NCI-H524 treated with DMSO at 0.1 percent for 48 hours (cell line): ENCODE measurements at regions not wholly inside any gene's neighbourhood (a gene's known extent, or its start where the extent isn't known, plus 50 kb on each side); places are given as distances from the start of the nearest gene placed in this dataset.
A peak's percentile ranks its signal among the peaks of the same experiment; 100 is the strongest.
"Not testable (repeated sequence)": the region's sequence is repeated elsewhere in the genome, so short reads cannot be mapped to it uniquely, and the experiment has no call there.

Source experiments
- DNase-seq: peaks from one replicate; lab custom pipeline; 2025; lab: John Stamatoyannopoulos, UW

GRCh38 chr13:95388420-95389079 is 87.3 kb upstream of the ABCC4 start:
- DNase-seq, result no peak

DNA sequence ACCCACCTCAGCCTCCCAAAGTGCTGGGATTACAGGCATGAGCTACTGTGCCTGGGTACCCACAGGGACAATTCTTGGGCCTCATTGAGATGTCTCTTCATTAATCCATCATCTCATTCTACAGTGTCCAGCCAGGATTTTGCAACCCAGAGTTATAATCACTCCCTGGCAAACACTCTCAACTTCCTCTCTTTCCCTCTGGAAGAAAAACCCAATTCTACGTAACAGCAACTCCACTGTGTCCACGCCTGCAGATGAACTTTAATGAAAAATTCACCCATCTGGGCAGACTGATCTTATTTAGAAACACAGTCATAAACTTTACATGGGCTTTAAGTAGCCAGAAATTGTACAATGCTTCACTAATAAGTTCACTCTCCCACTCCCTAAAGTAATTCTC is 90.1 kb upstream of the ABCC4 start:
- DNase-seq, result no peak

GRCh38 chr13:95391785-95392184 is 90.5 kb upstream of the ABCC4 start:
- no peak for DNase-seq

- DNase-seq, result no peak
Observed at GRCh38 chr13:95392597-95392996, 91.3 kb upstream of the ABCC4 start.

- peak; percentile 63 for DNase-seq
Observed at GRCh38 chr13:95403349-95404140, 102.3 kb upstream of the ABCC4 start.

DNA sequence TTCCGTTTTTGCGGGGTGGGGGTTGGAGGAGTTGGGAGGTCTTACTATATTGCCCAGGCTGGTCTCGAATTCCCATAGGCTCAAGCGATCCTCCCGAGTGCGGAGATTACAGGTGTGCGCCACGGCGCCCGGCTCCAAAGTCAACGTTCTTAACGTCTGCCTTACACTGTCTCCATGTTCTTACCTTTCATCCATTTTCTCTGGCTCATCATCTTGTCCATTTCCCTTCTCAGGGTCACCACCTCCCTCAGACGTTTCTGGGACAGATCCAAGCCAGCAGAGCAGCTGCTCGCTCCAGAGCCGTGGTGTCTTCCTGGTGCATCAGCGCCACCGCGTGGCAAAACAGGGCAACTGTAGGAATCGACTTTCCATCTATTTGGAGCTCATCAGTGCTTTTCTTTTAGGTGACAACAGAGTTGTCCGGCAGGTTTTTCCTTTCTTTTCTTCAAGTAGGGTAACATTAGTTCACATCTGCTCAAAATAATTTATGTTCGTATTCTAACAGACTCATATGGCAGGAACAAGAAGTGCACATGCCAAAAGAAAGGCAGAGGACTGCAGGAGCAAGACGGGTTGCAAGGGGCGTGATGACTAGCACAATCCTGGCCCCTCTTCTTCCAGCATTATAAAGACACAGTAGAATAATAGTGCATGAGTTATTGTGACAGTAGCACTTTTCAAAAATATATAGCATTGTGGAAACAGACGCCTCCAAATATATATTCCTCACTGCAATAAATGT is 103.1 kb upstream of the ABCC4 start:
- DNase-seq, result peak; percentile 63

- no peak for DNase-seq
Observed at GRCh38 chr13:95406176-95406575, 104.9 kb upstream of the ABCC4 start.

- DNase-seq, result no peak
Observed at GRCh38 chr13:95411428-95412040, 110.3 kb upstream of the ABCC4 start.

GRCh38 chr13:95418946-95419345 is 117.7 kb upstream of the ABCC4 start:
- no peak for DNase-seq

GRCh38 chr13:95420501-95420900 is 119.2 kb upstream of the ABCC4 start:
- no peak for DNase-seq

DNA sequence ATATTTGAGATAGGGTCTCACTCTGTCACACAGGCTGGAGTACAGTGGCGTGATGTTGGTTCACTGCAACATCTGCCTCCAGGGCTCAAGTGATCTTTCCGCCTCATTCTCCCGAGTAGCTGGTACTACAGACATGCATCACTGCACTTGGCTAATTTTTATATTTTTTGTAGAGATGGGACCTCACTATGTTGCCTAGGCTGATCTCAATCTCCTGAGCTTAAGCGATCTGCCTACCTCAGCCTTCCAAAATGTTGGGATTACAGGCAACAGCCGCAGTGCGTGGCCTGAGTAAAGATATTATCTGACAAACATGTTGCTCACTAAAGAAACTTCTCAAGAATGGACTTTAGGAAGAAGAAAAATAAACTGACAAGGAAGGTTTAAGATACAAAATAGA is 125.4 kb upstream of the ABCC4 start:
- no peak for DNase-seq

- not testable (repeated sequence) for DNase-seq
Observed at GRCh38 chr13:95430525-95430924, 122.0 kb upstream of the CLDN10 start.

- DNase-seq, result no peak
Observed at GRCh38 chr13:95432141-95432540, 120.4 kb upstream of the CLDN10 start.

DNA sequence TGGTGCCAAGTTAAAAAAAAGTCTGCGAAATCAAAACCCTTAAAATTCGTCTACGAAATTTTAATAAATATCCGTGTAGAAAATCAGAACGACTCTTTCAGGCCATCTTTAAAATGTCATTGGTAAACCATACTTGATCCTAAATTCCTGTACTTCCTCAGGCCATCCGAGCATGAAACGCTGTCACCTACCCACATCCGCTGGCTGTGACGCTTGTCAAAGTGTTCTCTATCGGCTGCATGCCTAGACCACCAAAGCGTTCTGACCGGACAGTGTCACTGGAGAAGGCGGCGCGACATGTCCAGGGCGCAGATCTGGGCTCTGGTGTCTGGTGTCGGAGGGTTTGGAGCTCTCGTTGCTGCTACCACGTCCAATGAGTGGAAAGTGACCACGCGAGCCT is 119.0 kb upstream of the CLDN10 start:
- DNase-seq, result no peak

DNA sequence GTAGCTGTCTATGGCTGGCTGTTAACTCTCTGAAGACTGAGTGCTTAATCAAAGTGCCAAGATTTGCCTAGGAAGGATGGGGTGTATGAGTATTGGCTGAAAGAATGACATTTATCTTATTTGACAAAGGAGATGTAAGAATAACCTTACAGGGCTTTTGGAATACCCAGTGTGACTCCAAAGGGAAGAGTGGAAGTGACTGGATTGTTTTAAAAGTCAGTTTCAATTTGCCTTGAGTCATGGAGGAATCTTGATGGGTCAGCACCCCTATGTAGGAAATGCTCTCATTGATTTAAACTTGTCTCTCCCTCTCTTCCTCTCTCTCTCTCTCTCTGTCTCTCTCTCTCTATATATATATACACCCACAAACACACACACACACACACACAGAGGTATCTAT is 118.4 kb upstream of the CLDN10 start:
- no peak for DNase-seq

DNA sequence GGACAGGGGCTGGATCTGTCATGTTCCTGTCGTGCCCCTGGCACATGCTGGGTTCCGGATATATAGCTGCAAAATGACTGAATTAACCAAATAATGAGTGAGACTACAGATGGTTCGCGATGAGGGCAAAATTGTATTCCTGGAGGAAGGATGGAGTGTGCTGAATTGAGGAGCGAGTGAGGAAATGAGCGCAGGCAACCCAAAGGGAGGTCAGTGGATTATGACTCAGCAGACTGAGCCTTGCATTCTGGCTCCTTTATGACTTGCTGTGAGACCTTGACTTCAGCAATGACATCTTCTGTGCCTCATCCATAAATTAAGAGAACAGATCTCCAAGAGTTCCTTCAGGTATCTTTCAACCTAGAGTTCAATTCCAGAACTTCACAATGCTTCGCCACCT is 115.0 kb upstream of the CLDN10 start:
- no peak for DNase-seq

- no peak for DNase-seq
Observed at GRCh38 chr13:95438297-95438696, 114.2 kb upstream of the CLDN10 start.

- no peak for DNase-seq
Observed at GRCh38 chr13:95440441-95441088, 112.0 kb upstream of the CLDN10 start.

DNA sequence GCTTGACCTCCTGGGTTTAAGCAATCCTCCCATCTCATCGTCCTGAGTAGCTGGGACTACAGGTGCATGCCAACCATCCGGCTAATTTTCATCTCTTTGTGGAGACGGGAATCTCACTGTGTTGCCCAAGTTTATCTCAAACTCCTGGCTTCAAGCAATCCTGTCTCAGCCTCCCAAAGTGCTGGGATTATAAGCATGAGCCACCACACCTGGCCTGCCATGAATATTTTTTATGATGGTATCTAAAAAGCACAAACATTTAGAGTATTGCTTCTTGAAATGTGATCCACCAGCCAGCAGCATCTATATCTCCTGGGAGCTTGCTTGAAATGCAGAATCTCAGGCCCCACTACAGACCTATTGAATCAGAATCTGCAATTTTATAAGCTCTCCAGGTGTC is 111.2 kb upstream of the CLDN10 start:
- no peak for DNase-seq

DNA sequence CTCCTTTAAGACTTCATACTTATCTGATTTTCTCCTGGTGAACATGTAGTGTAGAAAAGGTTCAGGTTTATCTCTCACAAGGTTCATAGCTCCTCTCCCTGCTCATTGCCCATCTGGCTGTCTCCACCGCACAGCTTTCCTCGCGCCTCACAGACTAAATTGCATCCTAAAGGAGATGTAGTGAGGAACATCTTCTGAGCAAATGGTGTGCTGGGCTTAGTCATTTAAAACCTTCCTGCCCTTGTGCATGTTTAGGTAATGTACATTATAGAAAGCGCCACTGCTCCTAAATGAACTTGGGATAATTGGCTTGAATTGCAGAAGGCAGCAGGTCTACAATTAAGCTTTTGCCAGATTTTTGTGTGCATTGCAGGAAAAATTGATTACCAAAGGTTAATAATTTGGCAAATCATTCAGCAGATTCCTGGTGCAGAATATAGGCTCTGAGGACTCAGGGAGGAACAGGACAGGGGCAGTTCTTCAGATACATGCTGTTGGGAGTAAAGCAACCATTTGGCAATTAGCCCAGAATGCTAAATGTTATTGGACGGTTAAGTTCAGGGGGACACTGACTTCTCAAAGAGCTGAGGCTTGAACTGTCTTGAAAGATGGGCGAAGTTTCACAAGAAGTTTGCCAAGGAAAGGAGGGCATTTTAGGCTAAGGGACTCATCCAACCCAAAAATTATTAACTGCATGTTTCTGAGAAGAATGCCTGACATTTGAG is 108.4 kb upstream of the CLDN10 start:
- DNase-seq, result no peak

DNA sequence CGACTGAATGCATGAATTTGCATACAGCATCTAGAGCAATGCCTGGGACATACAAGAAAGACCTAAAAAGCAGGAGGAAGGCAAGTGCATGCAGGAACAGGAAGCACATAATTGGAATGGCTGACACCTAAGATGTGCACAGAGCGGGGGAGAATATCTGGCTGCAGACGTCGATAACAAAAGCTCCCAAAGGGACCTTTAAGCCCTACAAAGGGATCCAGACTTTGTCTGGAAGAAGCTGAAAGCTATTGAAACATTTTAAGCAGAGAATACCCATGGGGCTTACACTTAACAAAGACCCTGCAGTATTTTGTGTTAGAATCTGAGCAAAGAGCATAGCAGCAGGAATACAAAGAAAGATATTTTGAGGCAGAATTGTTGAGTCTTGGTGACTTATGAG is 107.4 kb upstream of the CLDN10 start:
- no peak for DNase-seq
